ENCODE measurements at regions not wholly inside any gene's neighbourhood (a gene's known extent, or its start where the extent isn't known, plus 50 kb on each side); places are given as distances from the start of the nearest gene placed in this dataset.

GRCh38 chr7:53387515-53387914, 352.1 kb downstream of the POM121L12 start (continued):
- TF ChIP-seq, protein P1, sequence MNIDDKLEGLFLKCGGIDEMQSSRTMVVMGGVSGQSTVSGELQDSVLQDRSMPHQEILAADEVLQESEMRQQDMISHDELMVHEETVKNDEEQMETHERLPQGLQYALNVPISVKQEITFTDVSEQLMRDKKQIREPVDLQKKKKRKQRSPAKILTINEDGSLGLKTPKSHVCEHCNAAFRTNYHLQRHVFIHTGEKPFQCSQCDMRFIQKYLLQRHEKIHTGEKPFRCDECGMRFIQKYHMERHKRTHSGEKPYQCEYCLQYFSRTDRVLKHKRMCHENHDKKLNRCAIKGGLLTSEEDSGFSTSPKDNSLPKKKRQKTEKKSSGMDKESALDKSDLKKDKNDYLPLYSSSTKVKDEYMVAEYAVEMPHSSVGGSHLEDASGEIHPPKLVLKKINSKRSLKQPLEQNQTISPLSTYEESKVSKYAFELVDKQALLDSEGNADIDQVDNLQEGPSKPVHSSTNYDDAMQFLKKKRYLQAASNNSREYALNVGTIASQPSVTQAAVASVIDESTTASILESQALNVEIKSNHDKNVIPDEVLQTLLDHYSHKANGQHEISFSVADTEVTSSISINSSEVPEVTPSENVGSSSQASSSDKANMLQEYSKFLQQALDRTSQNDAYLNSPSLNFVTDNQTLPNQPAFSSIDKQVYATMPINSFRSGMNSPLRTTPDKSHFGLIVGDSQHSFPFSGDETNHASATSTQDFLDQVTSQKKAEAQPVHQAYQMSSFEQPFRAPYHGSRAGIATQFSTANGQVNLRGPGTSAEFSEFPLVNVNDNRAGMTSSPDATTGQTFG (tag by site-specific recombination; IDR thresholded peaks at IDR 0.05; ENCODE audit: borderline replicate concordance), result no peak
- no peak for TF ChIP-seq ZNF354C (tag by site-specific recombination; IDR thresholded peaks at IDR 0.05; ENCODE audit: borderline replicate concordance, low read depth)

- no peak for TF ChIP-seq ZNF513 (tag by site-specific recombination; IDR thresholded peaks at IDR 0.05)
- no peak for TF ChIP-seq REPIN1 (tag by site-specific recombination; IDR thresholded peaks at IDR 0.05; ENCODE audit: low read depth)
- TF ChIP-seq, protein P1 (tag by site-specific recombination; IDR thresholded peaks at IDR 0.05; ENCODE audit: borderline replicate concordance), result no peak
- no peak for TF ChIP-seq ZNF140 (tag by site-specific recombination; IDR thresholded peaks at IDR 0.05)
- ChIA-PET POLR2A (no interaction called here), CTCF (interaction anchor here (0.6 kb wide), 1 partner anchor 1857 kb away, joined by 4 read pairs; no protein-coding TSS in a partner anchor)
- Histone ChIP-seq H3K27ac (ENCODE audit: extremely low read depth, low read depth, low read length) (no peak overlapping the region), H3K4me1 (ENCODE audit: control insufficient read depth, insufficient read depth, low read length) (no peaks in the 10 kb centered on the region), H3K9me3 (ENCODE audit: control insufficient read depth, insufficient read depth, low read depth, low read length) (no peaks in the 10 kb centered on the region), H3K36me3 (ENCODE audit: control insufficient read depth in 2 of 2, insufficient read depth in 1 of 2, low read length in 2 of 2) (no peaks in the 10 kb centered on the region), H3K4me3 (ENCODE audit: low read depth, low read length) (no peak overlapping the region)
Measured at GRCh38 chr7:53397911-53398310, 362.5 kb downstream of the POM121L12 start.

GRCh38 chr7:53398566-53398965, 363.1 kb downstream of the POM121L12 start:
- Histone ChIP-seq H3K36me3 (ENCODE audit: control insufficient read depth in 2 of 2, insufficient read depth in 1 of 2, low read length in 2 of 2) (no peaks in the 10 kb centered on the region), H3K27ac (ENCODE audit: extremely low read depth, low read depth, low read length) (no peak overlapping the region), H3K4me3 (ENCODE audit: low read depth, low read length) (no peak overlapping the region), H3K9me3 (ENCODE audit: control insufficient read depth, insufficient read depth, low read depth, low read length) (no peaks in the 10 kb centered on the region), H3K4me1 (ENCODE audit: control insufficient read depth, insufficient read depth, low read length) (no peaks in the 10 kb centered on the region)
- TF ChIP-seq ZNF560 (tag by site-specific recombination; IDR thresholded peaks at IDR 0.05; ENCODE audit: borderline replicate concordance) (no peak), PRDM10 (tag by site-specific recombination; IDR thresholded peaks at IDR 0.05) (no peak), KLF10 (tag by site-specific recombination; IDR thresholded peaks at IDR 0.05) (no peak)
- TF ChIP-seq, protein P2, sequence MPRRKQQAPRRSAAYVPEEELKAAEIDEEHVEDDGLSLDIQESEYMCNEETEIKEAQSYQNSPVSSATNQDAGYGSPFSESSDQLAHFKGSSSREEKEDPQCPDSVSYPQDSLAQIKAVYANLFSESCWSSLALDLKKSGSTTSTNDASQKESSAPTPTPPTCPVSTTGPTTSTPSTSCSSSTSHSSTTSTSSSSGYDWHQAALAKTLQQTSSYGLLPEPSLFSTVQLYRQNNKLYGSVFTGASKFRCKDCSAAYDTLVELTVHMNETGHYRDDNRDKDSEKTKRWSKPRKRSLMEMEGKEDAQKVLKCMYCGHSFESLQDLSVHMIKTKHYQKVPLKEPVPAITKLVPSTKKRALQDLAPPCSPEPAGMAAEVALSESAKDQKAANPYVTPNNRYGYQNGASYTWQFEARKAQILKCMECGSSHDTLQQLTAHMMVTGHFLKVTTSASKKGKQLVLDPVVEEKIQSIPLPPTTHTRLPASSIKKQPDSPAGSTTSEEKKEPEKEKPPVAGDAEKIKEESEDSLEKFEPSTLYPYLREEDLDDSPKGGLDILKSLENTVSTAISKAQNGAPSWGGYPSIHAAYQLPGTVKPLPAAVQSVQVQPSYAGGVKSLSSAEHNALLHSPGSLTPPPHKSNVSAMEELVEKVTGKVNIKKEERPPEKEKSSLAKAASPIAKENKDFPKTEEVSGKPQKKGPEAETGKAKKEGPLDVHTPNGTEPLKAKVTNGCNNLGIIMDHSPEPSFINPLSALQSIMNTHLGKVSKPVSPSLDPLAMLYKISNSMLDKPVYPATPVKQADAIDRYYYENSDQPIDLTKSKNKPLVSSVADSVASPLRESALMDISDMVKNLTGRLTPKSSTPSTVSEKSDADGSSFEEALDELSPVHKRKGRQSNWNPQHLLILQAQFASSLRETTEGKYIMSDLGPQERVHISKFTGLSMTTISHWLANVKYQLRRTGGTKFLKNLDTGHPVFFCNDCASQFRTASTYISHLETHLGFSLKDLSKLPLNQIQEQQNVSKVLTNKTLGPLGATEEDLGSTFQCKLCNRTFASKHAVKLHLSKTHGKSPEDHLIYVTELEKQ (tag by site-specific recombination; IDR thresholded peaks at IDR 0.05; ENCODE audit: borderline replicate concordance), result no peak
- ChIA-PET CTCF (interaction anchor here (0.6 kb wide), 1 partner anchor 1858 kb away, joined by 4 read pairs; no protein-coding TSS in a partner anchor), POLR2A (no interaction called here)
